ENCODE measurements at regions not wholly inside any gene's neighbourhood (a gene's known extent, or its start where the extent isn't known, plus 50 kb on each side); places are given as distances from the start of the nearest gene placed in this dataset.
"Not testable (repeated sequence)": the region's sequence is repeated elsewhere in the genome, so short reads cannot be mapped to it uniquely, and the experiment has no call there.

DNA sequence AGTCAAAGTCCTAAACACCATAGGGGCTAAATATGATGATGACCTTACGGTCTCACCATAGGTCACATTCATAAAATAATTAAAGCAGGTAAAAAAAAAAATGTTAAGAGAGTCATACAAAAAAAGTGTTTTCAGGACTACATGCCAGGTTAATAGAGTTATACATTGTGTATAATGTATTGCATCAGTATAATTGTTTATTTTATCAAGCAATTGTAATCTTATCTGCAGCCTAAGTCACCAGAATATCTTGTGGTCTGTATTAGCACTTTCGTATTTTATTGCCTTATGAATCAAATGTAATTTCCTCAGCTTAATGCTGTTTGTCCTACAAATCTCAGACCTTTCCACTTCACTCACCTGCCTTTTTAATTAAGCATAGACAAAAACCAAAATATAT, 972.9 kb upstream of the PCDH20 start:
- no peak for DNase-seq (ENCODE audit: low read depth)

GRCh38 chr13:62387647-62388046, 972.0 kb upstream of the PCDH20 start:
- no peak for DNase-seq (ENCODE audit: low read depth)

GRCh38 chr13:62379241-62379640, 963.6 kb upstream of the PCDH20 start:
- not testable (repeated sequence) for DNase-seq (ENCODE audit: low read depth)

DNA sequence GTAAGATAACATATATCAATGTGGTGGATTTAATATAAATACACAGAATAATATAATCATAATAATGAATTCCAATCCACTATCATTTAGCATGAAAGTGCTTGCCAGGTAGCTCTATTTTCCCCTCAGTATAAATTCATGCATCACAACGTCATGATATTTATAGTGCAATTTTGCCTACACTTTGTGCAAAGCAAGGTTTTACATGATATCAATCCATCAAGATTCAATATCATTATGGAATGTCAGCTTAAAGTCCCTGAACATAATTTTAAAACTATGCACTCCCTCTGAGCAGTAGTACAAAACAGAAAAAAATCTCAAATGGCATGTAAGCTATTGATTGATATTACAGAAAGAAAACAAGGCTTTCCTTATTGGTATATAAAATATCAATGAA, 962.2 kb upstream of the PCDH20 start:
- DNase-seq (ENCODE audit: low read depth), result no peak

DNA sequence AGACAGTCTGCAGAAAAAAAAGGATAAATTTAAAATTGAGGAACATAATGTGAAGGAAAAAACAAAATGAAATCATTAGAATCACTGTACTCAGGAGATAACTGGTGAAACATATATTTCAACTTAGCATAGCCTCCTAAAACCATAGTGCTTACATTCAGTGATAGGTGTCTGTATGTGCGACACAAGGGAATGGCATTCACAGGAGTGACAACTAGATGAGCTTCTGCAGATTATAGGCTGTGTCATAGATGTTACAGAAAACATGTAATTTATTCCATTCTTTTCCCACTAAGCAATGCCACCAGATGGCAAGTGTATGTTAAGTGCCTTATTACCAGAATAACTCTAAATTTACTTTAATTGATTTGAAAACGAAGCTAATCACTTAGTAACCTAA, 960.0 kb upstream of the PCDH20 start:
- DNase-seq (ENCODE audit: low read depth), result no peak

DNA sequence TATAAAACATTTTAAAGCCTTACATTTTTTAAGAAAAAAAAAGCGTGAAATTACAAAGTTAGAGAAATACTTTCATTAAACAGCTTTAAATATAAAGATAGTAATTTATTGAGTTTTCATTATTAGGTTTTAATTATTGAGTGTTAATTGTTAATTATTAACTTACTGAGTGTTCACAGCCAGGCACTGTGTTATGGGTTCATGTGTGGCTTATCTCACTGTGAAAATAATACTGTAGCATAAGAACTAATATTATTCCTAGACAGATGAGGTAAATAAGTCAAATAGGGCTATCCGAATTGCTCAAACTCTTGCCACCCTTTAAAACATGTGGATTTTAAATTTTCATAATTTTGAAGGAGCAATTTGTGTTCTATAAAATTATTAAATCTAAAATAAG, 956.1 kb upstream of the PCDH20 start:
- no peak for DNase-seq (ENCODE audit: low read depth)

- DNase-seq (ENCODE audit: low read depth), result not testable (repeated sequence)
Measured at GRCh38 chr13:62367971-62368370, 952.3 kb upstream of the PCDH20 start.

DNA sequence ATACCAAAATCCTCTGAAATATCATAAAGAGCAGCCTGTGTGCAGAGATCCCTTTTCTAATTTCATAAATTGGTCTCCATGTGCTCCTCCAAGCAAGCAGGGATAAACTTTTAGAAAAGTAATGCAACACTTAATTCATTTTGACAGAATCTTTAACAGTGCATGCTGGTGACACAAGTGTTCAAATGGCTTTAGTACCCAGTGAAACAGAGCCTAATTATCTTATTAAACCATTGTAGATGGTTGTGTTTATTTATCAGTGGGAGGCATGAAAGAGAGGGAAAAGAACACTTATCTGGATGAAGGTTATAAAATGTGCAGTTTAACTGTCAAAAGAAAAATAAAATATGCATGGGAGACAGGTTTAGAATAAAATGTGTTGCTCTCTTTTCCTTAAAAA, 945.0 kb upstream of the PCDH20 start:
- DNase-seq (ENCODE audit: low read depth), result no peak

DNA sequence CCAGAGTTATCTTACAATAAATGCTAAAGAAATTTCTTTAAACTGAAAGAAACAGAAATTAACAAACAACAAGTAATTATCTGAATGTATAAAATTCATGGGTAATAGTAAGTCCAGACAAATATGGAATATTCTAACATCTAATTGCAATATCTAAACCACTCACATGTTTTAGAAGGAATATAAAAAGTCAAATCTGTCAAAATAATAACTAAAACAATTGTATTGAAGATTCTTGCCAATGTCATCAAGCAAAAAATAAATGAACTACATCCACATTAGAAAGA, 942.9 kb upstream of the PCDH20 start:
- no peak for DNase-seq (ENCODE audit: low read depth)

DNA sequence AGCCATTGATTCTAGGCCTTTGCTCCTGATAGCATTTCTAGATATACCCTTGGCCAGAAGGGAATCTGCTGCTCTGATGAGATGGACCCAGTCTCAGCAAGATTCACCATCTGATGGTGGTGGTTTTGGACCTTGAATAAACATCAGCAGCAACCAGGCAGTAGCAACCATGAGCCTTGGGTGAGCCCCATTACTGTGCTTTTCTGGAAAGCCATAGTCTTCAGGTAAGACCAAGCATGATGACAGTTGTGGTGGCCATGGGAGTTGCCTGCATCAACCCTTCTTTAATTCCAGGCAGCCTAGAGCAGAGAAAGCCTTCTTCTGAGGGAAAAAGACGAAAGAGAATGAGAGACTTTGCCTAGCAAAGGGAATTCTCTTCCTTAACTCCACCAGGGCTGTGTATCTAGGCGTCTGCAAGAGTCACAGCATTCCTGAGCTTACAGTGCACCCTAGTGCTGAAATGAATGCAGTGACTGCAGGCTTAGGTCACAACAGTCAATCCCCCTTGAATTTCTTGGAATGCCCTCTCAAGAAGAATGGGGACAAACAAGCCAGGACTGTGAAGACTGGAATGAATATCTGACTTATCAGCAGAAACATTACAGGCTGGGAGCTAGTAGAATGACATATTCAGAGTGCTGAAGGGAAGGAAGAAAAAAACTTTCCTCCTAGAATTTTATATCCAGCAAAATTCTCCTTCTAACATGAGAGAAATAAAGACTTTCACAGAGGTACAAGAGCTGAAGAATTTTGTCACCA, 942.4 kb upstream of the PCDH20 start:
- DNase-seq (ENCODE audit: low read depth), result peak; percentile 9

DNA sequence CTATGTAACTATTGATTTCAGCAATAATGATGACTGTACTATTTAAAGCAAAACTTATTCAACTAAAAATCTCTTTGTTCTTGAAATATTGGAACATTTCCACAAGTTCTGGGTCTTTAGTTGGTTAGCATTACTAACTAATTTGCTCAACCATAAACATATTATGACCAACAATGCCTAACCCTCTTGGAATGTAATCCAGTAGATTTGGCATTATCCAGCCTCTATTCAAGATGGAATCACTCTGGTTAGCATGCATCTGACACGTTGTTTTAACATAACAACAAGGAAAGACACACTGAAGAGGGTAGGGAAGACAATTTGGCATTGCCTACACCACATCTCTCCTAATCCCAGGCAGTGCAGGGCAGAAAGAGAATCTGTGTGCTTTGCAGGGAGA, 941.3 kb upstream of the PCDH20 start:
- no peak for DNase-seq (ENCODE audit: low read depth)

DNA sequence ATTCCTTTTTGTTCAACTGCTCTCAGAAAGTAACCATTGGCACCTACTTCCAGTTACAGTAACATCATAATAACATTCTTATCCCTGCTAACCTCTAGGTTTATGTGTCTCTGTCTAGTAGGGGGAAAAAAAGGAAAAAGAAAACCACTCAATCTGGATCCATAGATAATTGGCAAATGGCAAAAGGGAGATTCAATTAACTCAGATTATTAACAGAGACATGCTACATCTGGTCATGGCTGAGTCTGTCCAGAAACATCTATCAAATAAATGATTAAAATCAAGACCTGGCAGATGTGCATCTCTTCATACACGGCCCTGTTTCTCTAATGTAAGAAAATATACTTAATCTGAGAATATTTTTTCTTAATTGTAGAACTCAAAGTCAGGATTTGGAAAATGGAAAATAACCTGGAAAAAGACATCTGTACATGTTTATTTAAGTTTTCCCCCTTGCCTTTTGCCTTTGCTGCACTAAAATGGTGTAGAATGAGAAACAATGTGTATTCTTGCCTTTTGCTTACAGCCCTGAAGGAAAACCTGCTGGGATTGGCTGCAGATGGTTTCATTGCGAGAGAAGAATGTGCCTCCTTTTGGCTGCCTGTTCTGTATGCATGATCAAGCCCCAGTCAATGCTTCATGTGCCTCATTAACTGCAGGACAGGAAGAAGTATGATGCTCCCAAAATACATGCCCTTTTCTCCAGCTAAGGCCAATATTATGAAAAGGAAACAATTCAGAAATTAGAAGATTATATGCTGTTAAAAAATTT, 921.6 kb upstream of the PCDH20 start:
- no peak for DNase-seq (ENCODE audit: low read depth)

GRCh38 chr13:62336507-62336906, 920.9 kb upstream of the PCDH20 start:
- DNase-seq (ENCODE audit: low read depth), result no peak

DNA sequence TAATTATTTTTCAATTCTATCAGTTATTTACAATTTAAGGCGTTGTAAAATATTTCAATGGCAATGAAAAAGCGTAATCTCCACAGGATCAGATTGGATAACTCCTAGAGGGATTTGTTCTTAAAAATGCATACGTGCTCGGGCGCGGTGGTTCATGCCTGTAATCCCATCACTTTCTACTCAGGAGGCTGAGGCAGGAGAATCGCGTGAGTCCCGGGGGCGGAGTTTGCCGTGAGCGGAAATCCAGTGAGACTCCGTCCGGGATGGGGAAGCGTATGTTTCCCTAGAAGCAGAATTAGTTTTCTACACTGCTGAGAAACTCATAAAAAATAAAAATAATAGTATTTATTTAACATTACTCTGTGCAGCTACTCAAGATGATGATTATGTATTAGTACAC, 917.8 kb upstream of the PCDH20 start:
- DNase-seq (ENCODE audit: low read depth), result no peak

- DNase-seq (ENCODE audit: low read depth), result no peak
Measured at GRCh38 chr13:62331384-62331783, 915.7 kb upstream of the PCDH20 start.

DNA sequence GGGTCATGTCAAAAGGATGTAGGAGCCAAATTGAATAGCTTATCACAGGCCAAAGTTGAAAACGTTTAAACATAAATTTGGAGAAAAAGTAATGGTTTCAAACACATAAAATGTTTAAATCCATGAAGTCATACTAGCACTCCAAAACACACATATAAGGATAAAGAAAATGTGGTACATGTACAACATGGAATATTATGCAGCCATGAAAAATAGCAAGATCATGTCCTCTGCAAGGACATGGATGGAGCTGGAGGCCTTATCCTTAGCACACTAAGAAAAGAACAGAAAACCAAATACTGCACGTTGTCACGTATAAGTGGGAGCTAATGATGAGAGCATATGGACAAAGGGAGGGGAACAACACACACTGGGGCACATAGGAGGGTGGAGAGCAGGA, 911.7 kb upstream of the PCDH20 start:
- no peak for DNase-seq (ENCODE audit: low read depth)

DNA sequence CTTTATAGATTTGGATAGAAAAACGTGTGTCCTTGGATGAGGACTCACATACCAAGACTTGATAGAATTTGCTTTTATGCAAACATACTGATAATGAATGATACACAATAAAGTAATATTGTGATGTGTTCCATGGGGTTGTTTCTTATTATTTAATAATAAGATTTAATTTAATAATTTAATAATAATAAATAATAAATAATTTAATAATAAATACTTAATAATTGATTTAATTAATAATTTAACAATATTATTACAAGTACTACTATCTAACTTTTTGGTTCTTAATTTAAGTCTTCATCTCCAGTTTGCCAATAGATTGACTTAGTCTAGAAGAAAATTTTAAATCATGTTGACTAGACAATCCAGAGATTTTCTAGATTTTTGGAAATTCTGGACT, 909.2 kb upstream of the PCDH20 start:
- no peak for DNase-seq (ENCODE audit: low read depth)

DNA sequence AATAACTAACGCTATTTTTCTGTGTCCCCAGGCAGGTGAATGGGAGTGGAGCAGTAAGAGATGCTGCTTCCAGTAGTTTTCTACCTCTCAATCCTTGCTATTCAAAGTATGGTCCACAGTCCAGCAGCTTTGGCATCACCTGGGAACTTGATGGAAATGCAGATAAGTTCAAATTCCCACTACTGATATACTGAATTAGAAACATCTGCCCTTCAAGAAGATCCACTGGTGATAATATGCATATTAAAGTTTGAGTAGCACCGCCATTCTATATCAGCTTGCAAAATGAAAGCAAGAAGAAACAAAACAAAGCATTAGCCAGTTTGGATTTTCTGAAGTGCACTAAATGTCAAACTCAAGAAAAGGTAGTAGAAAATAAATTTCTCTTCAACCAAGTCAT, 906.2 kb upstream of the PCDH20 start:
- DNase-seq (ENCODE audit: low read depth), result no peak

- no peak for DNase-seq (ENCODE audit: low read depth)
Measured at GRCh38 chr13:62321139-62321538, 905.5 kb upstream of the PCDH20 start.

- peak; percentile 11 for DNase-seq (ENCODE audit: low read depth)
Measured at GRCh38 chr13:62320129-62321108, 904.8 kb upstream of the PCDH20 start.

DNA sequence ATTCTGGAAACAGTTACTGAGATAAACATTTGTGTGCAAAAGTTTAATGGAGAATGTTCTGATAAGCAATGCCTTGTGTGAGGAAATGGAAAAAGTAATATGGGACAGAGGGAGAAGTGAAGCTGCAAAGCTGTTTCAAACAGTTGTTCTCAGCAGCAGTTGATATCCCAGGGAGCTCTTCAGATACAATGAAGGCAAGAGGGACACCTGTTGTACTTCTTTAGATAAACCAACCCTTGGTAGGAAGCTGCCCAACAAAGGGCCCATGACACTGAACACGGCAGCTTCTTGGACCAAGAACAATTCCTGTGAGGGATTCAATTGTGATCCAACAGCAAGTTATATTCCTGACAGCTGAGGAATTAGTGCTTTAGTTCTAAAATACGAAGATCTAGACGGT, 894.3 kb upstream of the PCDH20 start:
- no peak for DNase-seq (ENCODE audit: low read depth)

GRCh38 chr13:62305756-62306155, 890.1 kb upstream of the PCDH20 start:
- no peak for DNase-seq (ENCODE audit: low read depth)

DNA sequence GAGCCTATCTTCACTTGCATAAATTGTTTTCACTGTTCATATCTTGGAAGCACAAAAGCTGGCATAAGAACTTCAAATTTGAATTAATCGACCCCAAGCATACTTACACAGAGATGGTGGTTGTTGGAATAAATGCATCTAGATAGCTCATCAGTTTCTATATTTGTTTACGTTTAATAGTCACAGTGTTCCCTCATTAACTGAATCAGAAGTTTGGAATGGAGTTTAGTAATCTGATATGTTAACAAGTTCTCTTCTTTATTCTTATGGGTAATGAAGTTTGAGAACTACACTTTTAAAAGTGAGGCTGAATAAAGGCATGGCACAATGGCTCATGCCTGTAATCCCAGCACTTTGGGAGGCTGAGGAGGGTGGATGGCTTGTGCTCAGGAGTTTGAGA, 886.7 kb upstream of the PCDH20 start:
- no peak for DNase-seq (ENCODE audit: low read depth)
